ENCODE measurements at regions not wholly inside any gene's neighbourhood (a gene's known extent, or its start where the extent isn't known, plus 50 kb on each side); places are given as distances from the start of the nearest gene placed in this dataset.

DNA sequence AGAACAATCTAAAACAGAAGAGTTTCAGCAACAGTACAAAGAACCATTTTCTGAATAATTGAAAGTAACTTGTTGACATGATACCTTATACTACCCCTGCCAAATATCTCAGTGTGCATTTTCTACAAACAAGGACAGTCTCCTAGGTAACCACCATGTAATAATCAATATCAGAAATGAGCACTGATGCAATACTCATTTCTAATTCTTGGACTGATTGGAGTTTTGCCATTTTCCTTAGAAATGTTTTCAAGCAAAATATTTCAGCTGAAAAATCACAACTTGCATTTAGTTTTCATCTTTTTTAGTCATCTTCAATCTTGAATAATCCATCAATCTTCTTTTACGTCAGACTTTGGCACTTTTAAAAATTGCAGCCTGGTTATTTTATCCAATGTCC is 420.2 kb downstream of the CDC14C start:
- no peaks in the 10 kb centered on the region for H3K27me3 ChIP-seq
- H3K4me1 ChIP-seq, result no peaks in the 10 kb centered on the region
- TF ChIP-seq, protein P1, sequence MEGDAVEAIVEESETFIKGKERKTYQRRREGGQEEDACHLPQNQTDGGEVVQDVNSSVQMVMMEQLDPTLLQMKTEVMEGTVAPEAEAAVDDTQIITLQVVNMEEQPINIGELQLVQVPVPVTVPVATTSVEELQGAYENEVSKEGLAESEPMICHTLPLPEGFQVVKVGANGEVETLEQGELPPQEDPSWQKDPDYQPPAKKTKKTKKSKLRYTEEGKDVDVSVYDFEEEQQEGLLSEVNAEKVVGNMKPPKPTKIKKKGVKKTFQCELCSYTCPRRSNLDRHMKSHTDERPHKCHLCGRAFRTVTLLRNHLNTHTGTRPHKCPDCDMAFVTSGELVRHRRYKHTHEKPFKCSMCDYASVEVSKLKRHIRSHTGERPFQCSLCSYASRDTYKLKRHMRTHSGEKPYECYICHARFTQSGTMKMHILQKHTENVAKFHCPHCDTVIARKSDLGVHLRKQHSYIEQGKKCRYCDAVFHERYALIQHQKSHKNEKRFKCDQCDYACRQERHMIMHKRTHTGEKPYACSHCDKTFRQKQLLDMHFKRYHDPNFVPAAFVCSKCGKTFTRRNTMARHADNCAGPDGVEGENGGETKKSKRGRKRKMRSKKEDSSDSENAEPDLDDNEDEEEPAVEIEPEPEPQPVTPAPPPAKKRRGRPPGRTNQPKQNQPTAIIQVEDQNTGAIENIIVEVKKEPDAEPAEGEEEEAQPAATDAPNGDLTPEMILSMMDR (IDR thresholded peaks at IDR 0.05 in 4 of 5, conservative IDR thresholded peaks at IDR 0.05 in 1 of 5), result no peak
- no peak for TF ChIP-seq POLR2A (IDR thresholded peaks at IDR 0.05)
- no peak overlapping the region for H3K4me3 ChIP-seq
- in situ Hi-C loops (cut with MboI; ENCODE audit: low sequenced_read_pairs in 4 of 4), result no loop called here
- DNase-seq (no peak), ATAC-seq (no peak)
- intact Hi-C loops (cut with DNase I; ENCODE audit: low total_unique reads), result no loop called here
- no peak overlapping the region for H3K27ac ChIP-seq
- no peaks in the 10 kb centered on the region for H3K36me3 ChIP-seq
- no peaks in the 10 kb centered on the region for H3K9me3 ChIP-seq

DNA sequence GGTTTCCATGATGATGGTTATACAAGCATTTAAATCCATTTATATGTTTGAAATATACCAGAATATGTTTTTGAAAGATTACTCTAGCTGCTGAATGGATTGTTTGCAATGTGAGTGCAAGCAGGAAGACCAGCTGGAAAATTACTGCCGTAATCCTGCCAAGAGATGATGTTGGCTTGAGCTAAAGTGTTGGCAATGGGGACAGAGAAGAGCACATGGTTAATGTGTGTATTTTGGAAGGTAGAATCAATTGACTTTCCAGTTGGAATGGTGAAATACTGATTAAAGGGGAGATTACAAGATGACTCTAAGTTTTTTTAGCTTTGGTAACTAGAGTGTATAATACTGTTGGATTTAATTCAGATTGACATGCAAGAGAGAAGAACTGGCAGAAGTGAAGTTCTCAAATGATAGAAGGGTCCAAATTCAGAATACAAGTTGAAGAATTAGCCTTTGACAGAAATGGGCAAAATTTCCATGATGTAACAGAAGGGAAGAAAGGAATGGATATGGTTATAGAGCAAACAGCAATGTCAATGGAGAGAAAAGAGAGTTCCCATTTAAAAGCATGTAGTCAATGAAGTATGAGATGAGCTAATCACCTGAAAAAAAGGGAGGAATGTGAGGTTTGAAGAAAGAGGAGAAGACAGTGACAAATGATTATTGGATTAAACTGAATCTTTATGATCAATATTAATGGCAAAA is 422.0 kb downstream of the CDC14C start:
- no peaks in the 10 kb centered on the region for H3K9me3 ChIP-seq
- H3K4me3 ChIP-seq, result no peak overlapping the region
- intact Hi-C loops (cut with DNase I; ENCODE audit: low total_unique reads) (no loop called here), in situ Hi-C loops (cut with MboI; ENCODE audit: low sequenced_read_pairs in 4 of 4) (no loop called here)
- no peaks in the 10 kb centered on the region for H3K36me3 ChIP-seq
- H3K27ac ChIP-seq, result no peak overlapping the region
- no peak for TF ChIP-seq POLR2A (IDR thresholded peaks at IDR 0.05)
- TF ChIP-seq, protein P1 (IDR thresholded peaks at IDR 0.05 in 4 of 5, conservative IDR thresholded peaks at IDR 0.05 in 1 of 5), result no peak
- no peaks in the 10 kb centered on the region for H3K27me3 ChIP-seq
- ATAC-seq (no peak), DNase-seq (peak; percentile 2 to 12)
- no peaks in the 10 kb centered on the region for H3K4me1 ChIP-seq

DNA sequence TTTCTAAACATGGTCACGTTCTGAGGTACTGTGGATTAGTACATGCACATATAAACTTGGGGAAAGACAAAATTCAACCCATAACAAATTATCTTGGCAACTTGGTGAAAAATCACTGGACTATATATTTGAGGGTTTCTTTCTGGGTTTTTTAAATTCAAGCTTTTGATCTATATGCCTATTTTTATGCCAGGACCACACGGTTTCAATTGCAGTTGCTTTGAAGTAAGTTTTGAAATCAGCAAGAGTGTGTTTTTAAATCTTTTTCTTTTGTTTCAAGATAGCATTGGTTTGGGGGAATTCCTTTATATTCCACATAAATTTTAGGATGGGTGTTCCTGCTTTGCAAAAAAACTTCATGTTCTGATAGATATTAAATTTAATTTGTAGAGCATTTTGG is 406.4 kb upstream of the VWC2 start:
- in situ Hi-C loops (cut with MboI; ENCODE audit: low sequenced_read_pairs in 4 of 4), result no loop called here
- Histone ChIP-seq H3K9me3 (no peaks in the 10 kb centered on the region), H3K4me1 (no peaks in the 10 kb centered on the region), H3K36me3 (no peaks in the 10 kb centered on the region), H3K27me3 (no peaks in the 10 kb centered on the region), H3K4me3 (no peak overlapping the region), H3K27ac (no peak overlapping the region)
- no peak for TF ChIP-seq POLR2A (IDR thresholded peaks at IDR 0.05)
- TF ChIP-seq, protein P1 (IDR thresholded peaks at IDR 0.05 in 4 of 5, conservative IDR thresholded peaks at IDR 0.05 in 1 of 5), result no peak
- DNase-seq (no peak), ATAC-seq (no peak)
- intact Hi-C loops (cut with DNase I; ENCODE audit: low total_unique reads), result no loop called here

DNA sequence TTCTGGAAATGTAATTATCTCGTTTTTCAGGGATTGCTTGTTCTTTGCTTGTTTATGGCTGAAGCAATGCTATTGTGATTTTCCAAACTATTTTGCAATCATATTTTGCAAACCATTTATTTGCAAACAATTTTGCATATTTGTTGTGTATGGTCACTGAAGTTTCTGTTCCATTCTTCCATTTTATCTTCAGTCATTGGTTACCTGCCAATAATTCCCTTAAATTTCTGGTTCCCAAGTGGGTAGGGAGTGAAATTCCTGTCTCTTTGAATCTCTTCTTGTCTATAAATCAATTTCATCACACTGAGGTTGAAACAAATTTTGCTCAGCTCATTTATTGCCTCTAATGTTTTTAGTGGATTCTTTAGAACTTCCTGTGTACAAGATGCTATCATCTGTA is 401.7 kb upstream of the VWC2 start:
- intact Hi-C loops (cut with DNase I; ENCODE audit: low total_unique reads) (no loop called here), in situ Hi-C loops (cut with MboI; ENCODE audit: low sequenced_read_pairs in 4 of 4) (no loop called here)
- TF ChIP-seq POLR2A (IDR thresholded peaks at IDR 0.05), result no peak
- TF ChIP-seq, protein P1 (IDR thresholded peaks at IDR 0.05 in 4 of 5, conservative IDR thresholded peaks at IDR 0.05 in 1 of 5), result no peak
- Histone ChIP-seq H3K4me1 (no peaks in the 10 kb centered on the region), H3K4me3 (no peak overlapping the region), H3K36me3 (no peaks in the 10 kb centered on the region), H3K27ac (no peak overlapping the region), H3K27me3 (no peaks in the 10 kb centered on the region), H3K9me3 (no peaks in the 10 kb centered on the region)
- ATAC-seq (no peak), DNase-seq (no peak)
